Thymus (tissue), 11 donors: ENCODE measurements at regions not wholly inside any gene's neighbourhood (a gene's known extent, or its start where the extent isn't known, plus 50 kb on each side); places are given as distances from the start of the nearest gene placed in this dataset.

Source experiments
- DNase-seq, 9 donors: peaks; one replicate each; pipeline ENCODE4 v3.0.0-alpha.2; 2013; ENCODE audit warnings: low spot score in 9 of 9, low read depth in 6 of 9, missing footprints in 1 of 9
- H3K27ac ChIP-seq, 2 donors: one replicate each; pipeline ENCODE4 v1.5.1; 2013; ENCODE audit warnings: control low read depth in 1 of 2, low read depth in 1 of 2, low read length in 1 of 2, mild to moderate bottlenecking in 1 of 2, moderate library complexity in 1 of 2
- H3K27me3 ChIP-seq, 2 donors: one replicate each; pipeline ENCODE4 v1.5.1; 2013; ENCODE audit warnings: low read length in 1 of 2; ENCODE audit not compliant: control insufficient read depth in 2 of 2, insufficient read depth in 1 of 2
- H3K36me3 ChIP-seq, 2 donors: one replicate each; pipeline ENCODE4 v1.5.1; 2013; ENCODE audit warnings: low read length in 1 of 2, mild to moderate bottlenecking in 1 of 2, moderate library complexity in 1 of 2; ENCODE audit not compliant: control insufficient read depth in 2 of 2, insufficient read depth in 2 of 2
- H3K4me1 ChIP-seq, 2 donors: one replicate each; pipeline ENCODE4 v1.5.1; 2013; ENCODE audit warnings: low read length in 2 of 2; ENCODE audit not compliant: control insufficient read depth in 2 of 2, insufficient read depth in 2 of 2
- H3K4me3 ChIP-seq, 2 donors: one replicate each; pipeline ENCODE4 v1.5.1; 2013; ENCODE audit warnings: low read length in 2 of 2, control low read depth in 1 of 2, mild to moderate bottlenecking in 1 of 2
- H3K9me3 ChIP-seq, 2 donors: one replicate each; pipeline ENCODE4 v1.5.1; 2013; ENCODE audit warnings: low read length in 1 of 2, mild to moderate bottlenecking in 1 of 2; ENCODE audit not compliant: control insufficient read depth in 2 of 2, insufficient read depth in 1 of 2
- WGBS: extraction: QIAGEN DNeasy Blood & Tissue Kit; methylation state at CpG from one replicate; pipeline ENCODE4 v1.1.7; 2013; 5-methylcytosine and 5-hydroxymethylcytosine counted together
- donor health status: healthy.

- Histone ChIP-seq H3K9me3 (no peaks in the 10 kb centered on the region), H3K4me3 (no peak overlapping the region), H3K27me3 (no peaks in the 10 kb centered on the region), H3K36me3 (no peaks in the 10 kb centered on the region), H3K27ac (no peak overlapping the region), H3K4me1 (no peaks in the 10 kb centered on the region)
- no peak for DNase-seq
- 94% methylated on average over 6 of the region's 6 CpGs for WGBS
Observed at GRCh38 chr16:6861815-6862477, 470.7 kb upstream of the RBFOX1 start.

DNA sequence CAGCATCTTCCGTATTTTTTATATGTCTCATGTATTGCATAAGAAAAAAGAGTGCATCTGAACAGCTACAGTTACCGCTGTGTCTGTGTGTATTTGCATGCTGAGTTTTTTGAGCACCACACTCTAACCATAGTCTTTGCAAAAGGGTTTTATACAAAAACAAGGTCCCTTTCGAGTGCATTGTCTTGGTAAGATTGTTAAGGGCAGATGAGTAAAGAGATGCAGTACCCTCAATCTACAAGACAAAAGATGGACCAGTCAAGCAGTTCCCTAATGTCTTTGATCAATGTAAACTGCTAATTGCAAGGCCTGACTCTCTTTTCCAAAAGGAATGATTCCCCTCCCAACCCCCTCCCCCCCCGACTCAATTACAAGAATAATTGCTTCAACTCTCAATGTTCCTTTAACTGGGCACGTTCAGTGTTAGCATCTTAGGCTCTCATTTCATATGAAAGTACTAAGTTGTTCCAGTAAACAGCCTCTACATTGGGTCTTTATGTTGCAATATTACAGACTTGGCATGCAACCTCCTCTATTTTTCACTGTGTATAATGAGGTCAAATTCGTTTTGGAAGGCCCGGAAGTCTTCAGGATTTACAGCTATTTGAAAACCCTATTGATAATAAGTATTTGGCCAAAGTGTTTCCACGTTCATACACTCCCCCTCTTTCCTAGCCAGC is 471.4 kb upstream of the RBFOX1 start:
- no peak for DNase-seq
- H3K4me3 ChIP-seq = no peak overlapping the region
- H3K27ac ChIP-seq = no peak overlapping the region
- H3K9me3 ChIP-seq = no peaks in the 10 kb centered on the region
- H3K4me1 ChIP-seq = no peaks in the 10 kb centered on the region
- WGBS = 88% methylated on average over 8 of the region's 8 CpGs
- no peaks in the 10 kb centered on the region for H3K36me3 ChIP-seq
- H3K27me3 ChIP-seq = no peaks in the 10 kb centered on the region

GRCh38 chr16:6857575-6857974 is 475.1 kb upstream of the RBFOX1 start:
- Histone ChIP-seq H3K27me3 (no peaks in the 10 kb centered on the region), H3K4me3 (no peak overlapping the region), H3K4me1 (no peaks in the 10 kb centered on the region), H3K9me3 (no peaks in the 10 kb centered on the region), H3K27ac (no peak overlapping the region), H3K36me3 (no peaks in the 10 kb centered on the region)
- WGBS = 92% methylated on average over 5 of the region's 5 CpGs
- DNase-seq = no peak

- Histone ChIP-seq H3K27ac (no peak overlapping the region), H3K4me3 (no peak overlapping the region), H3K4me1 (no peaks in the 10 kb centered on the region), H3K9me3 (no peaks in the 10 kb centered on the region), H3K27me3 (no peaks in the 10 kb centered on the region), H3K36me3 (no peaks in the 10 kb centered on the region)
- 83% methylated on average over 5 of the region's 5 CpGs for WGBS
- DNase-seq = no peak
Observed at GRCh38 chr16:6856578-6856977, 476.1 kb upstream of the RBFOX1 start.

DNA sequence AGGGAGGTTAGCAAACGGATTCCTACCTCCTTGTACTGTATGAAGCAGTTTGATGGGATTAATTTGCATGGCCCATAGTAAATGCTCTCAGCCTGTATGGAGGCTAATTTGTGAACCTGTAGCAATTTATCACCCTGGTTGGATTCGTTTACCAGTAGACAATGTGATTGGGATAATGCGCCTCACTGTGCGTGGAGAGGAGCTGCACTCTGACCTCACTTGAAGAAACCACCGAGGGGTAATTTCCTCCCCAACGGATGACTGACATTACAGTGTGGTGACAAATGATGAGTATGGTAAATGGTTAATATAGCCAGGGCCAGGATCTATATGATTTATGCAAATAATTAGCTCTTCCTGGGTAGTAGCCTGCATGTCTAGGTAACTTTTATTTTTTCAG is 479.1 kb upstream of the RBFOX1 start:
- H3K36me3 ChIP-seq = no peaks in the 10 kb centered on the region
- no peaks in the 10 kb centered on the region for H3K27me3 ChIP-seq
- H3K4me3 ChIP-seq = no peak overlapping the region
- H3K4me1 ChIP-seq = no peaks in the 10 kb centered on the region
- WGBS = 88% methylated on average over 6 of the region's 6 CpGs
- no peak for DNase-seq
- no peak overlapping the region for H3K27ac ChIP-seq
- no peaks in the 10 kb centered on the region for H3K9me3 ChIP-seq

DNA sequence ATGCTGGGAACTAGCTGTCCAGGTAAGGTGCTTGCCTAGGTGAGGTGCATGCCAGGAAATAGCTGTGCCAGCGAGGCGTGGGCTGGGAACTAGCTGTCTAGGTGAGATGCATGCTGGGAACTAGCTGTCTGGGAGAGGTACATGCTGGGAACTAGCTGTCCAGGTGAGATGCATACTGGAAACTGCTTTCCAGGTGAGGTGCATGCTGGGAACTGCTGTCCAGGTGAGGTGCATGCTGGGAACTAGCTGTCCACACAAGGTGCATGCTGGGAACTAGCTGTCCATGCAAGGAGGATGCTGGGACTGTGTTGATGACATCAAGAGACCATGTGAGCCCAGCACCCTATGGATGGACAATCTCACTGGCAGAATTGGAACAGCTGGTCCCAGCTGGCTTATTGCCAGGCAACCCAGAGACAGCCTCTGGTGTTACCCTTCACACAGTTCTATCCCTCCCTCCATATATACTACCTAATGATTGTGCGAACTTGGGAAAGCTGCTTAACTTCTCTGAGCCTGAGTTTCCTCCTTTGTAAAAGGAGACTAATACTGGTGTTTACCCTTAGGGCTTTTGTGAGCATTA is 479.9 kb upstream of the RBFOX1 start:
- Histone ChIP-seq H3K27me3 (no peaks in the 10 kb centered on the region), H3K9me3 (no peaks in the 10 kb centered on the region), H3K27ac (no peak overlapping the region), H3K4me1 (no peaks in the 10 kb centered on the region), H3K36me3 (no peaks in the 10 kb centered on the region), H3K4me3 (no peak overlapping the region)
- DNase-seq = no peak
- WGBS = 87% methylated on average over 3 of the region's 3 CpGs

DNA sequence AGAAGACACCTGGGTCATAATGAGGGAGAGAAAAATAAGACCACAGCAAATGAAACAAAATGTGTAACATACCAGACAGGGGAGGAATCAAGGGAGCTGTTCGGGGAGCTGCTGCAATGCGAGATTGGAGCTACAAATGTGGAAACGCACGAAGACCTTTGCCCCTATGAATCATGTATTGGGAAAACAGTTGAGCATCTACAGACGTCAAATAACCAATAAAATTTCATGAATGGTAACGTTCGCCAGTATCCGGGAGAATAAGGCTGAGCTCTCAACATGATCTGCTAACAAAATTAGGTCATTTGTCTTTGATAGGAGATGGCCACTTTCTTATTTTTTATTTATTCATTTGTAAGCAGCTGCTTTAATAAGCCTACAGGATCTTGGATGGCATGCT is 486.2 kb upstream of the RBFOX1 start:
- Histone ChIP-seq H3K27me3 (no peaks in the 10 kb centered on the region), H3K36me3 (no peaks in the 10 kb centered on the region), H3K4me3 (no peak overlapping the region), H3K4me1 (no peaks in the 10 kb centered on the region), H3K9me3 (peaks cover 0 to 1% of the 10 kb centered on the region in 2 donors), H3K27ac (no peak overlapping the region)
- 84% methylated on average over 8 of the region's 8 CpGs for WGBS
- DNase-seq = no peak

DNA sequence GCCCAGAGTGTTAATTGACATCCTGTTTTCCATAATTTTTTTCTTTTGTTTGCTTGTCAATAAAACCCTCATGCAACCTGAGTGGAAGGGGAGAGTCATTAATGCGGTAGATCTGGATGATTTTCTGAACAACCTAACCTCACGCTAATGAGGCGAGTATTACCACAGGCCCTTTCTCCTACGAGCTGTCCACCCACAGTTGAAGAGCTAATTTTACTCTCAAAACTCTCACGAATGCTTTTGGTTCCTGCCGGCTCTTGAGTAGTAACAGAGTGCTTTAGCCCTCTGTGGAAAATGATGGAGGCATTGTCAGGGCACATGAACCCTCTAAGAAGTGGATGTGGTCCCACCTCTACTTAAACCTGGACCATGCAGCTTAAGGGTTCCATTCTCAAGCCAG is 491.3 kb upstream of the RBFOX1 start:
- H3K4me1 ChIP-seq = no peaks in the 10 kb centered on the region
- H3K27ac ChIP-seq = no peak overlapping the region
- DNase-seq = no peak
- H3K4me3 ChIP-seq = no peak overlapping the region
- 90% methylated on average over 6 of the region's 6 CpGs for WGBS
- no peaks in the 10 kb centered on the region for H3K36me3 ChIP-seq
- no peaks in the 10 kb centered on the region for H3K9me3 ChIP-seq
- no peaks in the 10 kb centered on the region for H3K27me3 ChIP-seq

DNA sequence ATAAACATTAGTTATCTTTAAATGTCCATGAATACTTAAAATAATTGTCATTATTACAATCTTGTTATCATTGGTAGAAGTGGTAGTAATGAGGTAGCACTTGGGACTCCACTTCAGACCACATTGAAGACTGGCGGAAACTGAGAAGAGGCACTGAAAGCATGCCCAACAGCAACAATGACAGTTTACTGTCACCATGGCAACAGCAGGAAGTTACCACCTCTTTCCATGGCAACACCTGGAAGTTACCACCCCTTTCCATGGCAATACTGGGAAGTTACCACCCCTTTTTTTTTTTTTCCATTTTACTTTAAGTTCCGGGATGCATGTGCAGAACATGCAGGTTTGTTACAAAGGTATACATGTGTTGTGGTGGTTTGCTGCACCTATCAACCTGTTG is 494.9 kb upstream of the RBFOX1 start:
- WGBS = 94% methylated on average over 2 of the region's 2 CpGs

More for the DNA sequence above, 494.9 kb upstream of the RBFOX1 start:
- H3K27me3 ChIP-seq = no peaks in the 10 kb centered on the region
- no peaks in the 10 kb centered on the region for H3K36me3 ChIP-seq
- no peak for DNase-seq
- H3K4me3 ChIP-seq = no peak overlapping the region
- H3K27ac ChIP-seq = no peak overlapping the region
- H3K9me3 ChIP-seq = no peaks in the 10 kb centered on the region
- H3K4me1 ChIP-seq = no peaks in the 10 kb centered on the region
